OCI-LY7 (cell line): ENCODE measurements at regions not wholly inside any gene's neighbourhood (a gene's known extent, or its start where the extent isn't known, plus 50 kb on each side); places are given as distances from the start of the nearest gene placed in this dataset.

Experiments
- BruUV-seq: library from RNA; stranded (reverse); fragments of 400-500 nt; replicated peaks from 2 replicates; lab custom pipeline; 2021; lab: Mats Ljungman, UMichigan
- CTCF ChIA-PET: fragments of 300-600 bp; sonication (Branson Sonifier 250); formaldehyde crosslinking; loops from one replicate; lab custom pipeline; 2022; ENCODE audit warnings: antibody characterized with exemption; ENCODE audit not compliant: unreplicated experiment; lab: Charles Lee
- POLR2A ChIA-PET: fragments of 300-600 bp; sonication (Branson Sonifier 250); formaldehyde crosslinking; loops from one replicate; lab custom pipeline; 2022; ENCODE audit warnings: antibody characterized with exemption; lab: Charles Lee
- DNase-seq: peaks from one replicate; pipeline ENCODE4 v3.0.0-alpha.2; 2015; ENCODE audit warnings: low spot score
- H2AFZ ChIP-seq: fragments of 200-600 bp; sonication (generic), shearing (Covaris generic); 2 replicates; pipeline ENCODE4 v1.6.1; 2014; ENCODE audit warnings: mild to moderate bottlenecking, antibody characterized with exemption, low read length, moderate library complexity
- H3K27ac ChIP-seq: fragments of 200-600 bp; sonication (generic); 2 replicates; pipeline ENCODE4 v1.5.1; 2014; ENCODE audit warnings: mixed run types, low read depth, mild to moderate bottlenecking, moderate library complexity, low read length, inconsistent platforms; ENCODE audit not compliant: poor library complexity, severe bottlenecking
- H3K36me3 ChIP-seq: fragments of 200-600 bp; sonication (generic); 2 replicates; pipeline ENCODE4 v1.6.1; 2014; ENCODE audit warnings: mild to moderate bottlenecking, antibody characterized with exemption, low read length, moderate library complexity, mixed read lengths; ENCODE audit not compliant: insufficient read depth
- H3K4me1 ChIP-seq: fragments of 200-600 bp; sonication (generic); 2 replicates; pipeline ENCODE4 v1.5.1; 2014; ENCODE audit warnings: mild to moderate bottlenecking, low read length; ENCODE audit not compliant: insufficient read depth, poor library complexity, severe bottlenecking
- H3K4me2 ChIP-seq: fragments of 200-600 bp; sonication (generic); 2 replicates; pipeline ENCODE4 v1.6.1; 2014; ENCODE audit warnings: mild to moderate bottlenecking, low read length
- H3K4me3 ChIP-seq: fragments of 200-600 bp; sonication (generic); 2 replicates; pipeline ENCODE4 v1.5.1; 2014; ENCODE audit warnings: mild to moderate bottlenecking, low read depth, low read length; ENCODE audit not compliant: poor library complexity, severe bottlenecking
- H3K79me2 ChIP-seq: fragments of 200-600 bp; sonication (generic); 2 replicates; pipeline ENCODE4 v1.6.1; 2016; ENCODE audit warnings: low read depth, mild to moderate bottlenecking, low read length, moderate library complexity, mixed read lengths; ENCODE audit not compliant: insufficient read depth
- H3K9me2 ChIP-seq: fragments of 200-600 bp; sonication (generic); 2 replicates; pipeline ENCODE4 v1.6.1; 2016; ENCODE audit warnings: mild to moderate bottlenecking, low read length, mixed read lengths; ENCODE audit not compliant: insufficient read depth
- H3K9me3 ChIP-seq: fragments of 200-600 bp; sonication (generic); 2 replicates; pipeline ENCODE4 v1.6.1; 2014; ENCODE audit warnings: mild to moderate bottlenecking, mixed run types, low read length, mixed read lengths
- H4K20me1 ChIP-seq: fragments of 200-600 bp; sonication (generic); 2 replicates; pipeline ENCODE4 v1.6.1; 2014; ENCODE audit warnings: mild to moderate bottlenecking, antibody characterized with exemption, low read length, moderate library complexity, mixed read lengths; ENCODE audit not compliant: insufficient read depth
- EZH2phosphoT487 ChIP-seq: fragments of 200-600 bp; sonication (generic); IDR thresholded peaks from 2 replicates; pipeline ENCODE4 v1.6.1; 2018; ENCODE audit warnings: low read depth, borderline replicate concordance, mild to moderate bottlenecking, mixed run types, antibody characterized with exemption, low read length, moderate library complexity, mixed read lengths
- intact Hi-C: fragments of 100-400 bp; cut with micrococcal nuclease; formaldehyde crosslinking; loops from one replicate; pipeline ENCODE4 v1.10.0; 2022; ENCODE audit not compliant: unreplicated experiment
- TF ChIP-seq, protein P1 (sequence below): fragments of 200-600 bp; sonication (generic); conservative IDR thresholded peaks from 2 replicates; pipeline ENCODE4 v1.5.1; 2014; ENCODE audit warnings: mild to moderate bottlenecking, antibody characterized with exemption, low read length, moderate library complexity, mixed read lengths

DNA sequence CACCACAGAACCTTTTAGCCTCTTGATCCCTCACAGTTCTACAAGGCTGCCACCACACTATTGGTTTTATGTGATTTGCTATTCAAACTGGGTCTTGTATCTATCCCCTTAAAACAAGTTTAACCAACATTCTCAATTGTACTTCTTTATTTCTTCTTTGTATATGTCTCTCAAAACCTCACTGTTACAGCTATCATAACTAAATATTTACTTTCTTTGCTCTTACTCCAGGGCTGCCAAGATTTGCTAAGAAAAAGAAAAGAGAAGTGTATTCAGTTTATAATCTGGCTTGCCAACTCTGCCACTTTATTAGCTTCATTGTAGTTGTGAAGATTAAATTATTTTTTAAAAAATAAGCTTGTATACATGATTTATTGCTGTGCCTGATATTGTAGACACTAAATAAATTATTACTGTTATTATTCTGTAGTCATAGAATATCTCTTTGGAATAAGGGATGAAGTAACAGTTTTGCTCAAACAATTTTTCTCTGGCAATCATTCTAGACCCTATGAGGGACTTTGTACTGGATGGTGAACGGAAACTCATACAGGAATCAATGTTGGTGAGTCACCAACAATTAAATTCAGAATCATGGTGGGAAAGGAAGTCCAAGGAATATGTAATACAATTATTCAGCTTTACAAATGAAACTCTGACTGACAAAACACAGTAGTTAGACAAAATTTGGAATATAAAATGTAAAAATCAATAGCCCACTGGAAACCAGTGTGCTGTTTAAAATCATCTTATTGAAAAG is 127.1 kb upstream of the DCAF8L1 start:
- DNase-seq: no peak
- BruUV-seq: no TSS peak
- no peak overlapping the region for H2AFZ ChIP-seq
- no peak overlapping the region for H3K27ac ChIP-seq
- H3K9me3 ChIP-seq: no peaks in the 10 kb centered on the region
- H3K4me3 ChIP-seq: no peak overlapping the region
- no peaks in the 10 kb centered on the region for H3K9me2 ChIP-seq
- ChIA-PET CTCF (no interaction called here), POLR2A (no interaction called here)
- H3K4me2 ChIP-seq: no peak overlapping the region
- H3K4me1 ChIP-seq: no peaks in the 10 kb centered on the region
- intact Hi-C loops: no loop called here
- no peaks in the 10 kb centered on the region for H3K36me3 ChIP-seq
- TF ChIP-seq EZH2phosphoT487: no peak
- TF ChIP-seq, protein P1, sequence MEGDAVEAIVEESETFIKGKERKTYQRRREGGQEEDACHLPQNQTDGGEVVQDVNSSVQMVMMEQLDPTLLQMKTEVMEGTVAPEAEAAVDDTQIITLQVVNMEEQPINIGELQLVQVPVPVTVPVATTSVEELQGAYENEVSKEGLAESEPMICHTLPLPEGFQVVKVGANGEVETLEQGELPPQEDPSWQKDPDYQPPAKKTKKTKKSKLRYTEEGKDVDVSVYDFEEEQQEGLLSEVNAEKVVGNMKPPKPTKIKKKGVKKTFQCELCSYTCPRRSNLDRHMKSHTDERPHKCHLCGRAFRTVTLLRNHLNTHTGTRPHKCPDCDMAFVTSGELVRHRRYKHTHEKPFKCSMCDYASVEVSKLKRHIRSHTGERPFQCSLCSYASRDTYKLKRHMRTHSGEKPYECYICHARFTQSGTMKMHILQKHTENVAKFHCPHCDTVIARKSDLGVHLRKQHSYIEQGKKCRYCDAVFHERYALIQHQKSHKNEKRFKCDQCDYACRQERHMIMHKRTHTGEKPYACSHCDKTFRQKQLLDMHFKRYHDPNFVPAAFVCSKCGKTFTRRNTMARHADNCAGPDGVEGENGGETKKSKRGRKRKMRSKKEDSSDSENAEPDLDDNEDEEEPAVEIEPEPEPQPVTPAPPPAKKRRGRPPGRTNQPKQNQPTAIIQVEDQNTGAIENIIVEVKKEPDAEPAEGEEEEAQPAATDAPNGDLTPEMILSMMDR: no peak
- H4K20me1 ChIP-seq: no peaks in the 10 kb centered on the region
- no peaks in the 10 kb centered on the region for H3K79me2 ChIP-seq

DNA sequence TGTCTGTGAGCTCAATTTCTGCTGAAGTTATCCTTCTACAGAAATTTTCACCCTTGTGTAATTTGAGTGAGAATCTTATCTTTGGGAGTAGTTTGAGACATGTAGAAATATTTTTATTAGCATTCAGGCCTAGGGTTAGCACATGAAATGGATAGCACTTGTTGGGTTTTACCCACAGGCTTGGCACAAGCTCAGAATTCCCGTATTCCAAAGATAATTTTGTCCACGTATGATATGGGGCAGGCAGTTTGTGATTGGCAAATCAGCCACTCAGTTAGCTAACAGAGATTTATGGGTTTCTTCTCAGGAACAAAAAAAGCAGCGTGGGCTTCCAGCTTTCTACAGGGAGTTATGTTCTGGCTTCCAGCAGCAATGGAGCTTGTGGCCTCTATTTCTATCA is 117.9 kb upstream of the DCAF8L1 start:
- CTCF ChIA-PET: no interaction called here
- intact Hi-C loops: no loop called here
- TF ChIP-seq, protein P1: no peak
- TF ChIP-seq EZH2phosphoT487: no peak

GRCh38 chrX:28085653-28086052 is 104.4 kb upstream of the DCAF8L1 start:
- Histone ChIP-seq H3K79me2 (no peaks in the 10 kb centered on the region), H3K36me3 (no peaks in the 10 kb centered on the region), H4K20me1 (no peaks in the 10 kb centered on the region), H2AFZ (no peak overlapping the region), H3K4me2 (no peak overlapping the region), H3K27ac (no peak overlapping the region), H3K9me3 (no peaks in the 10 kb centered on the region), H3K4me3 (no peak overlapping the region), H3K4me1 (no peaks in the 10 kb centered on the region), H3K9me2 (no peaks in the 10 kb centered on the region)
- TF ChIP-seq EZH2phosphoT487: no peak
- TF ChIP-seq, protein P1: no peak
- intact Hi-C loops: no loop called here
- no peak for DNase-seq
- BruUV-seq: no TSS peak
- CTCF ChIA-PET: no interaction called here
- POLR2A ChIA-PET: no interaction called here

More for the DNA sequence above, 117.9 kb upstream of the DCAF8L1 start:
- Histone ChIP-seq H3K27ac (no peak overlapping the region), H3K4me1 (no peaks in the 10 kb centered on the region), H3K79me2 (no peaks in the 10 kb centered on the region), H3K36me3 (no peaks in the 10 kb centered on the region), H3K9me3 (no peaks in the 10 kb centered on the region), H4K20me1 (no peaks in the 10 kb centered on the region), H3K4me3 (no peak overlapping the region), H3K9me2 (no peaks in the 10 kb centered on the region), H2AFZ (no peak overlapping the region), H3K4me2 (no peak overlapping the region)
- DNase-seq: no peak
- POLR2A ChIA-PET: no interaction called here
- BruUV-seq: no TSS peak
